A673 (cell line): ENCODE measurements at regions not wholly inside any gene's neighbourhood (a gene's known extent, or its start where the extent isn't known, plus 50 kb on each side); places are given as distances from the start of the nearest gene placed in this dataset.

Experiments used
- BruUV-seq: library from RNA; stranded (reverse); fragments of 400-500 nt; replicated peaks from 2 replicates; lab custom pipeline; 2021; lab: Mats Ljungman, UMichigan
- CTCF ChIA-PET: fragments of 300-600 bp; sonication (Branson Sonifier 250); formaldehyde crosslinking; loops from one replicate; lab custom pipeline; 2022; ENCODE audit warnings: antibody characterized with exemption; lab: Charles Lee
- POLR2A ChIA-PET: fragments of 300-600 bp; sonication (Branson Sonifier 250); formaldehyde crosslinking; loops from one replicate; lab custom pipeline; 2022; ENCODE audit warnings: antibody characterized with exemption; ENCODE audit not compliant: low non-redundant PET; lab: Charles Lee
- DNase-seq: peaks from one replicate; pipeline ENCODE4 v3.0.0-alpha.2; 2015; ENCODE audit warnings: low spot score
- H3K27ac ChIP-seq: fragments of 200-600 bp; sonication (generic); 2 replicates; pipeline ENCODE4 v1.5.1; 2016; ENCODE audit warnings: mixed run types, low read depth, mild to moderate bottlenecking, mixed read lengths, antibody characterized with exemption, low read length; ENCODE audit not compliant: poor library complexity, severe bottlenecking
- H3K27me3 ChIP-seq: fragments of 200-600 bp; sonication (generic); replicated peaks from 2 replicates; pipeline ENCODE4 v1.6.1; 2017; ENCODE audit warnings: mixed run types, low read depth, mild to moderate bottlenecking, mixed read lengths, antibody characterized with exemption, low read length; ENCODE audit not compliant: insufficient read depth, poor library complexity
- H3K36me3 ChIP-seq: fragments of 200-600 bp; sonication (generic); 2 replicates; pipeline ENCODE4 v1.6.1; 2016; ENCODE audit warnings: mixed run types, mild to moderate bottlenecking, mixed read lengths, antibody characterized with exemption, low read length; ENCODE audit not compliant: insufficient read depth, poor library complexity, severe bottlenecking
- H3K4me1 ChIP-seq: fragments of 200-600 bp; sonication (generic); 2 replicates; pipeline ENCODE4 v1.6.1; 2017; ENCODE audit warnings: mixed run types, mild to moderate bottlenecking, mixed read lengths, antibody characterized with exemption, low read length; ENCODE audit not compliant: insufficient read depth, poor library complexity, severe bottlenecking
- H3K4me3 ChIP-seq: fragments of 200-600 bp; sonication (generic); 2 replicates; pipeline ENCODE4 v1.5.1; 2016; ENCODE audit warnings: low read depth, mixed run types, mild to moderate bottlenecking, mixed read lengths, low read length; ENCODE audit not compliant: poor library complexity, severe bottlenecking
- H3K9me3 ChIP-seq: fragments of 200-600 bp; sonication (generic); 2 replicates; pipeline ENCODE4 v1.6.1; 2016; ENCODE audit warnings: mixed run types, low read depth, mild to moderate bottlenecking, mixed read lengths, antibody characterized with exemption, low read length; ENCODE audit not compliant: poor library complexity, severe bottlenecking
- EZH2 ChIP-seq: fragments of 200-600 bp; sonication (generic); IDR thresholded peaks from 2 replicates; pipeline ENCODE4 v1.6.1; 2017; ENCODE audit warnings: borderline replicate concordance, low read depth, mild to moderate bottlenecking, mixed read lengths, antibody characterized with exemption, low read length; ENCODE audit not compliant: poor library complexity, severe bottlenecking
- intact Hi-C: fragments of 100-400 bp; cut with micrococcal nuclease; formaldehyde crosslinking; loops from one replicate; pipeline ENCODE4 v1.10.0; 2022; ENCODE audit not compliant: unreplicated experiment
- TF ChIP-seq, protein P1 (sequence below): fragments of 300-800, 200-600 bp; sonication (generic); conservative IDR thresholded peaks from 2 replicates; pipeline ENCODE4 v1.5.1; 2017; ENCODE audit warnings: low read depth, mild to moderate bottlenecking, antibody characterized with exemption, low read length, moderate library complexity, mixed read lengths

DNA sequence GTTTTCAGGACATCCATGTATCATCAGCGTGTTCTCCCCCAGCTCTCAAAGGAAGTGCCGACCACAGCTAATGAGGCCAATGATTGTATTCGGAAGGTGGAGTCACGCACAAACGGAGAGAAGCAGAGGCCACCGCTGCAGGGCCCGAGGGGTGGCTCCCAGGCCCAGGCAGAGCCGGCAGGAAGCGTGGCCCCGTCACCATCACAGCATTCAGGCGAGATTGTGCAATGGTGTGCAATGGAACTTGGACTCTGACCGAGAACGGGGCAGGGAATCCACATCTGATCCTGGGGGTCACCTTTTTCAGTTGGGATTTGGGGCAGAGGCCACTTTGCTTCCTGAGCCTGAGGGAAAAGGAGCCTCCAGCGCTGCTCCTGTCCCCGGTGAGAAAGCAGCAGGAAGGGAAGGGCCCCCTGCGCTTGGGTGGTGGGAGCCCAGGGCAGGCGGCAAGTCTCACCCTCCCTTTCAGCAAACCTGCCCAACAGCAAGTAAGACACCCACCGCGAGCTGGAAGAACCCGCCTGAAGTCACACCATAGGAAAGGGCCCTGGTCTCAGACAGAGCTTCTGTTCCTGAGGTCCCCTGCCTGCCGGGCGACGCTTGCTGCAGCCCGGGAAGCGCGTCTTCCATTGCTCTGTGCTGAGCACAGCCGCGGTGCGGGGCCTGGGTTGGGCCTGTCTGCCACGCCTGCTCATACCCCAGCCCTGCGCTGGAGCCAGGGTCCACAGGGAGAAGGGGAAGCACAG is 1430.7 kb downstream of the BRD1 start:
- H3K27me3 ChIP-seq = peaks cover 3% of the 10 kb centered on the region
- no peak for DNase-seq
- CTCF ChIA-PET = no interaction called here
- H3K4me1 ChIP-seq = no peaks in the 10 kb centered on the region
- no peak overlapping the region for H3K27ac ChIP-seq
- POLR2A ChIA-PET = no interaction called here
- no peak overlapping the region for H3K4me3 ChIP-seq
- no TSS peak for BruUV-seq
- H3K36me3 ChIP-seq = no peaks in the 10 kb centered on the region
- no peaks in the 10 kb centered on the region for H3K9me3 ChIP-seq
- intact Hi-C loops = no loop called here
- TF ChIP-seq EZH2 = no peak
- TF ChIP-seq, protein P1, sequence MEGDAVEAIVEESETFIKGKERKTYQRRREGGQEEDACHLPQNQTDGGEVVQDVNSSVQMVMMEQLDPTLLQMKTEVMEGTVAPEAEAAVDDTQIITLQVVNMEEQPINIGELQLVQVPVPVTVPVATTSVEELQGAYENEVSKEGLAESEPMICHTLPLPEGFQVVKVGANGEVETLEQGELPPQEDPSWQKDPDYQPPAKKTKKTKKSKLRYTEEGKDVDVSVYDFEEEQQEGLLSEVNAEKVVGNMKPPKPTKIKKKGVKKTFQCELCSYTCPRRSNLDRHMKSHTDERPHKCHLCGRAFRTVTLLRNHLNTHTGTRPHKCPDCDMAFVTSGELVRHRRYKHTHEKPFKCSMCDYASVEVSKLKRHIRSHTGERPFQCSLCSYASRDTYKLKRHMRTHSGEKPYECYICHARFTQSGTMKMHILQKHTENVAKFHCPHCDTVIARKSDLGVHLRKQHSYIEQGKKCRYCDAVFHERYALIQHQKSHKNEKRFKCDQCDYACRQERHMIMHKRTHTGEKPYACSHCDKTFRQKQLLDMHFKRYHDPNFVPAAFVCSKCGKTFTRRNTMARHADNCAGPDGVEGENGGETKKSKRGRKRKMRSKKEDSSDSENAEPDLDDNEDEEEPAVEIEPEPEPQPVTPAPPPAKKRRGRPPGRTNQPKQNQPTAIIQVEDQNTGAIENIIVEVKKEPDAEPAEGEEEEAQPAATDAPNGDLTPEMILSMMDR = no peak

DNA sequence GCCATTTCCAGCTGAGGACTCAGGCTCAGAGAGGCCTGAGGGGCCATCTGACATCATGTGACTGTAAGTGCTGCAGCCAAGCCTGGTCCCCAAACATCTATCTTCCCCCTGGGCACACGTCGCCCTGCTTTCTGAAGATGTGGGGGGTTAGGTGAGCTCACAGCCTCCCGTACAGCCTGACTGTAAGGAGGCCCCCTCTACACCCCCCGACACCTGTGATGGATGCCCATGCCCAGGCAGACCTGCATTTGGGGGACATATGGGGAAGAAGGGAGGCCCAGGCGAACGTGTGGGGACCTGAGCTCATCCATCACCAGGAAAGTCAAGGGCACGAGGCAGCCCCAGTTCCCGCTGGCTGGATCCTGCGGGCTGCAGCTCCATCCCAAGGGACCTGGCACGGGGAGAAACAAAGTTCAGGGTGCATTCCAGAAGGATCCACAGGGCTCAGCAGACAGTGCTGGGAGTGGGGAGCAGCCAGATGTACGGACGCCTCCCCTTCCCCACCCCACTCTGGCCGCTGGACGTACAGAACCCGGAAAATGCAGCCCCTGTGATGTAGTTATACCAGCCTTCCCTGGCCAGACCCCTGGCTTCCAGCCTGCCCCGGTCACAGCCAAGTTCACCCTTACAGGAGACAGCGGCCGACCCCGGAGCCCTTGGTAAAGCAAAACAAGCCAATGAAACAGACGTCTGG is 1431.4 kb downstream of the BRD1 start:
- ChIA-PET POLR2A (no interaction called here), CTCF (no interaction called here)
- Histone ChIP-seq H3K4me1 (no peaks in the 10 kb centered on the region), H3K9me3 (no peaks in the 10 kb centered on the region), H3K36me3 (no peaks in the 10 kb centered on the region), H3K27ac (no peak overlapping the region), H3K4me3 (no peak overlapping the region), H3K27me3 (peaks cover 3% of the 10 kb centered on the region)
- BruUV-seq = no TSS peak
- intact Hi-C loops = no loop called here
- no peak for DNase-seq
- no peak for TF ChIP-seq EZH2

DNA sequence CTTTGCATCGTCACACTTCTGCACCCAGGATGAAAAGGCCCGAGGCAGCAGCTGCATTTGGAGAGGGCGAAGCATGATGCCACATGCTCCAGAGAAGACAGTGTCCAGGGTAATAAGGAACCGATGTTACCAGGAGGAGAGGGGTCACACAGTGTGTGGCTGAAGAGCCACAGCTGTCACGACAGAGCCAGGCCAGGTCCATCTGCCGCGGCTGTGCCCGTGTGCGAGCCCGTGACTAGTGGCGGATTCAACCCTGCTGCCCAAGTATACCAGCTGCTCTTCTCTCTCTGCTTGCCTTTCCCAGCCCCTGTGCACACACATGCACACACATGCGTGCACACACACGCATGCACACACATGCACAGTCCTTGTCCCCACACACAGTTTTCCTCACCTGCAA is 1432.5 kb downstream of the BRD1 start:
- no peak for DNase-seq
- POLR2A ChIA-PET = no interaction called here
- H3K27me3 ChIP-seq = peaks cover 3% of the 10 kb centered on the region
- H3K4me3 ChIP-seq = no peak overlapping the region
- H3K4me1 ChIP-seq = no peaks in the 10 kb centered on the region
- CTCF ChIA-PET = no interaction called here
- no TSS peak for BruUV-seq
- intact Hi-C loops = no loop called here
- TF ChIP-seq EZH2 = no peak
- TF ChIP-seq, protein P1 = no peak
- no peaks in the 10 kb centered on the region for H3K9me3 ChIP-seq
- no peaks in the 10 kb centered on the region for H3K36me3 ChIP-seq
- H3K27ac ChIP-seq = no peak overlapping the region
